ENCODE measurements at regions not wholly inside any gene's neighbourhood (a gene's known extent, or its start where the extent isn't known, plus 50 kb on each side); places are given as distances from the start of the nearest gene placed in this dataset.

DNA sequence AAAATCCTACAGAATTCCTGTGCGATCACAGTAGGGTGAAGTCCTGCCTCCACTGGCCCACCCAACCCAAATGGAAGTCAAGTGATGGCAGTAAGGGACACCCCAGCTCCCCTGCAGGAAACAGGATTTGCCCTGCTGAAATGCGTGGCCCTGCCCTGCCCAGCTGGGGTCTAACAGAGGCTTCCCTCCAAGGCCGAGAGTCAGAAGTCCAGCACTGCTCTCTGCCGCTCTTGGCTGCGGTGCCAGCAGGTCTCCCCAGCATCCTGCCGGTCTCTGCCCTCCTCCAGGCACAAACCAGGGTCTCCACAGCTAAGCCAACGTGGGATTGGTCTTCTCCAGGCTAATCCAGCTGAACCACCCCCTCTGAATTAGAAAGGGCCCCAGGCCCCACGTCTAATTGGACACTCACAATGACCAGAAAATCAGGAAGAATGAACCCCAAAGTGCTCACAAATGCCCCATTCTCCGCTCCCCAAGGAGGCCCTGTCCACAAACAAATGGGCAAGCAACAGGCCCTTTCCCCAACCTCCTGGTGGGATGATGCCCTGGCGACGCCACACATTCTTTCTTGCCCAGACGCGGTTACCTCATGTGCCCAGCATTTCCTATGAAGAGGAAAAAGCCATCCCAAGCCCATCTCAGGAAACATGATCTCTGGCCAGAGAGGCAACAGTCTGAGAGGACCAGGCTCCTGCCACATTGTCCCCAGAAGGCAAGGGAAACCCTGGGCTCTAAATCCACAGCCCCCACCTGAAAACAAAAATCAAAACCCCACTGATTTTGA, 117.2 kb downstream of the BANF2 start:
- H3K4me1 ChIP-seq (ENCODE audit: control insufficient read depth in 2 of 2, insufficient read depth in 2 of 2, low read length in 2 of 2) = peaks cover under 1 to 3% of the 10 kb centered on the region in 2 donors
- no peak overlapping the region for H2AFZ ChIP-seq (ENCODE audit: insufficient read depth, low read depth, low read length, poor library complexity, severe bottlenecking)
- H3K9ac ChIP-seq (ENCODE audit: low read length) = no peak overlapping the region
- ChIA-PET CTCF (no interaction called here), POLR2A (no interaction called here)
- DNase-seq = no peak
- H3K4me3 Mint-ChIP-seq = no peak overlapping the region
- H3K27me3 ChIP-seq (replicated peaks in 1 of 4; ENCODE audit: control extremely low read depth in 1 of 4, control insufficient read depth in 3 of 4, insufficient read depth in 4 of 4, low read length in 3 of 4) = no peaks in the 10 kb centered on the region
- 92% methylated on average over 13 of the region's 13 CpGs for WGBS (ENCODE audit: insufficient coverage)
- H3K4me2 ChIP-seq (replicated peaks; ENCODE audit: low read depth, low read length, poor library complexity, severe bottlenecking) = no peak overlapping the region
- ATAC-seq (ENCODE audit: low read depth) = no peak
- no peak overlapping the region for H3K27ac Mint-ChIP-seq
- no peak for TF ChIP-seq CTCF (IDR thresholded peaks at IDR 0.05)
- TF ChIP-seq EZH2 (IDR thresholded peaks at IDR 0.05; ENCODE audit: borderline replicate concordance, insufficient read depth, low read depth, low read length, poor library complexity, severe bottlenecking) = no peak
- peaks cover 0 to 15% (median 10%) of the 10 kb centered on the region in 3 donors for H3K9me3 ChIP-seq (ENCODE audit: control extremely low read depth in 1 of 3, control insufficient read depth in 2 of 3, insufficient read depth in 1 of 3, low read length in 2 of 3)
- no peak overlapping the region for H3K27ac ChIP-seq (ENCODE audit: low read length in 2 of 2)
- H3K36me3 ChIP-seq (replicated peaks in 1 of 2; ENCODE audit: control extremely low read depth in 1 of 2, control insufficient read depth in 1 of 2, extremely low read depth in 1 of 2, insufficient read depth in 2 of 2, low read length in 1 of 2) = no peaks in the 10 kb centered on the region
- no peaks in the 10 kb centered on the region for H4K20me1 ChIP-seq (ENCODE audit: control insufficient read depth, insufficient read depth, low read length, poor library complexity, severe bottlenecking)
- H3K4me3 ChIP-seq (ENCODE audit: control extremely low read depth in 1 of 5, extremely low read depth in 1 of 5, insufficient read depth in 1 of 5, low read depth in 2 of 5, low read length in 4 of 5) = no peak overlapping the region
- H3K79me2 ChIP-seq (ENCODE audit: control insufficient read depth, insufficient read depth, low read length) = no peaks in the 10 kb centered on the region
- peaks cover 6% of the 10 kb centered on the region for H3K9me3 Mint-ChIP-seq (ENCODE audit: insufficient read depth)
- intact Hi-C loops (cut with micrococcal nuclease) = no loop called here
- H3K4me1 Mint-ChIP-seq = peaks cover 2% of the 10 kb centered on the region
- peaks cover 4% of the 10 kb centered on the region for H3K27me3 Mint-ChIP-seq

DNA sequence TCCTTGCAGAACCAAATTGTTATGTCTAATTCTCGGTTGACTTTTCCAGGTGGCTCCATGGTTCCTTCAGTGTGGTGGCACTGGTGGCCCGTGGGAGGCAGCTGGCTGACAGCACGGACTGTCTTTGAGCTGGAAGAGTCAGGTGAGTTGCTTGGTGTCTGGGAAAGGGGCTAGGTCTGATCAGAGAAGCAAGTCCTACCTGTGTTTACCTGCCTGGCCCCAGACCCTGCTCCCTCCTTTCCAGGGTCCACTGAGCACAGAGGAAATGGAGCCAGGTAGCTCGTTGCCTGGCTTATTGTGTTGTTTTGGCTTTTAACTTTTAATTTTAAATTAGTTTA, 111.8 kb downstream of the BANF2 start:
- H3K27ac Mint-ChIP-seq = no peak overlapping the region
- Histone ChIP-seq H3K27ac (ENCODE audit: low read length in 2 of 2) (no peak overlapping the region), H3K4me2 (replicated peaks; ENCODE audit: low read depth, low read length, poor library complexity, severe bottlenecking) (no peak overlapping the region), H4K20me1 (ENCODE audit: control insufficient read depth, insufficient read depth, low read length, poor library complexity, severe bottlenecking) (no peaks in the 10 kb centered on the region), H3K27me3 (replicated peaks in 1 of 4; ENCODE audit: control extremely low read depth in 1 of 4, control insufficient read depth in 3 of 4, insufficient read depth in 4 of 4, low read length in 3 of 4) (no peaks in the 10 kb centered on the region), H3K79me2 (ENCODE audit: control insufficient read depth, insufficient read depth, low read length) (no peaks in the 10 kb centered on the region), H3K9me3 (ENCODE audit: control extremely low read depth in 1 of 3, control insufficient read depth in 2 of 3, insufficient read depth in 1 of 3, low read length in 2 of 3) (no peaks in the 10 kb centered on the region), H3K36me3 (replicated peaks in 1 of 2; ENCODE audit: control extremely low read depth in 1 of 2, control insufficient read depth in 1 of 2, extremely low read depth in 1 of 2, insufficient read depth in 2 of 2, low read length in 1 of 2) (no peaks in the 10 kb centered on the region), H3K9ac (ENCODE audit: low read length) (no peak overlapping the region), H3K4me1 (ENCODE audit: control insufficient read depth in 2 of 2, insufficient read depth in 2 of 2, low read length in 2 of 2) (peaks cover 13 to 16% of the 10 kb centered on the region in 2 donors), H2AFZ (ENCODE audit: insufficient read depth, low read depth, low read length, poor library complexity, severe bottlenecking) (no peak overlapping the region), H3K4me3 (ENCODE audit: control extremely low read depth in 1 of 5, extremely low read depth in 1 of 5, insufficient read depth in 1 of 5, low read depth in 2 of 5, low read length in 4 of 5) (no peak overlapping the region)
- TF ChIP-seq CTCF (IDR thresholded peaks at IDR 0.05) (no peak), EZH2 (IDR thresholded peaks at IDR 0.05; ENCODE audit: borderline replicate concordance, insufficient read depth, low read depth, low read length, poor library complexity, severe bottlenecking) (no peak)
- WGBS (ENCODE audit: insufficient coverage) = 96% methylated on average over 3 of the region's 4 CpGs
- no peak for DNase-seq
- intact Hi-C loops (cut with micrococcal nuclease) = no loop called here
- H3K27me3 Mint-ChIP-seq = peaks cover 2% of the 10 kb centered on the region
- ATAC-seq (ENCODE audit: low read depth) = no peak
- POLR2A ChIA-PET = no interaction called here
- H3K9me3 Mint-ChIP-seq (ENCODE audit: insufficient read depth) = no peaks in the 10 kb centered on the region
- CTCF ChIA-PET = interaction anchor here (0.8 to 1.6 kb wide), 2 partner anchors 86 to 129 kb away, joined by 3 to 5 read pairs; no protein-coding TSS in a partner anchor
- H3K4me3 Mint-ChIP-seq = no peak overlapping the region
- peaks cover 9% of the 10 kb centered on the region for H3K4me1 Mint-ChIP-seq
